Stimulated activated CD4-positive, alpha-beta T cell treated with anti-CD3 and anti-CD28 coated beads, Interleukin-15, amount 100 ng/mL, for 48 hours (primary cell): ENCODE measurements at regions not wholly inside any gene's neighbourhood (a gene's known extent, or its start where the extent isn't known, plus 50 kb on each side); places are given as distances from the start of the nearest gene placed in this dataset.
"Not testable (repeated sequence)": the region's sequence is repeated elsewhere in the genome, so short reads cannot be mapped to it uniquely, and the experiment has no call there.

Source experiments
- DNase-seq, 2 donors: peaks; one replicate each; pipeline ENCODE4 v3.0.0-alpha.2; 2020; ENCODE audit warnings: low read depth in 2 of 2

- DNase-seq: no peak
Measured at GRCh38 chr13:50268500-50268899, 253.3 kb downstream of the KCNRG start.

GRCh38 chr13:50274181-50274580 is 258.9 kb downstream of the KCNRG start:
- no peak for DNase-seq

GRCh38 chr13:50275392-50276063 is 260.3 kb downstream of the KCNRG start:
- no peak for DNase-seq

GRCh38 chr13:50276550-50276949 is 261.3 kb downstream of the KCNRG start:
- DNase-seq: no peak

- DNase-seq: no peak
Measured at GRCh38 chr13:50277127-50277526, 261.9 kb downstream of the KCNRG start.

- no peak for DNase-seq
Measured at GRCh38 chr13:50277906-50278305, 262.7 kb downstream of the KCNRG start.

GRCh38 chr13:50280441-50280937 is 265.2 kb downstream of the KCNRG start:
- no peak for DNase-seq

GRCh38 chr13:50282016-50282415 is 266.8 kb downstream of the KCNRG start:
- no peak for DNase-seq

- DNase-seq: no peak
Measured at GRCh38 chr13:50283017-50283416, 267.8 kb downstream of the KCNRG start.

- no peak for DNase-seq
Measured at GRCh38 chr13:50284540-50284939, 269.3 kb downstream of the KCNRG start.

- DNase-seq: no peak
Measured at GRCh38 chr13:50285283-50285682, 270.0 kb downstream of the KCNRG start.

- DNase-seq: no peak
Measured at GRCh38 chr13:50286324-50286723, 271.1 kb downstream of the KCNRG start.

- DNase-seq: no peak
Measured at GRCh38 chr13:50290186-50290585, 274.9 kb downstream of the KCNRG start.

- DNase-seq: no peak
Measured at GRCh38 chr13:50291611-50292010, 276.4 kb downstream of the KCNRG start.

GRCh38 chr13:50292081-50292480 is 276.8 kb downstream of the KCNRG start:
- no peak for DNase-seq

- not testable (repeated sequence) for DNase-seq
Measured at GRCh38 chr13:50294425-50294824, 279.2 kb downstream of the KCNRG start.

GRCh38 chr13:50299546-50300249 is 284.5 kb downstream of the KCNRG start:
- no peak for DNase-seq

GRCh38 chr13:50303963-50304721 is 288.9 kb downstream of the KCNRG start:
- DNase-seq: no peak

GRCh38 chr13:50306156-50306555 is 290.9 kb downstream of the KCNRG start:
- DNase-seq: no peak

- DNase-seq: no peak
Measured at GRCh38 chr13:50309318-50309717, 294.1 kb downstream of the KCNRG start.

- no peak for DNase-seq
Measured at GRCh38 chr13:50309882-50310594, 294.8 kb downstream of the KCNRG start.

- DNase-seq: no peak
Measured at GRCh38 chr13:50310734-50311133, 295.5 kb downstream of the KCNRG start.
